ENCODE measurements at regions not wholly inside any gene's neighbourhood (a gene's known extent, or its start where the extent isn't known, plus 50 kb on each side); places are given as distances from the start of the nearest gene placed in this dataset.

- TF ChIP-seq SUZ12 (IDR thresholded peaks at IDR 0.05; ENCODE audit: low read depth, low read length) (no peak), POLR2A (IDR thresholded peaks at IDR 0.05; ENCODE audit: insufficient read depth in 1 of 2, low read depth in 2 of 2, low read length in 2 of 2) (no peak), DMTF1 (CRISPR knock-in tag; IDR thresholded peaks at IDR 0.05) (no peak), CTCF (CRISPR knock-in tag; IDR thresholded peaks at IDR 0.05) (no peak), FOXP4 (CRISPR knock-in tag; IDR thresholded peaks at IDR 0.05) (no peak), TBX2 (CRISPR knock-in tag; IDR thresholded peaks at IDR 0.05; ENCODE audit: borderline replicate concordance) (no peak), MYC (CRISPR knock-in tag; IDR thresholded peaks at IDR 0.05; ENCODE audit: borderline replicate concordance) (no peak)
These were observed 59.6 kb upstream of the GPR174 start for GRCh38 chrX:79084923-79085322.

Measured in HepG2 (cell line).